Memory B cell (primary cell): ENCODE measurements at regions not wholly inside any gene's neighbourhood (a gene's known extent, or its start where the extent isn't known, plus 50 kb on each side); places are given as distances from the start of the nearest gene placed in this dataset.

Experiments used
- ATAC-seq: fragments of 150-1000 bp; cut with Tn5 transposase; 2 replicates; pipeline ENCODE4 v1.10.0; 2021; ENCODE audit warnings: low read depth, mild to moderate bottlenecking, moderate library complexity
- DNase-seq, 2 donors: peaks; one replicate each; pipeline ENCODE4 v3.0.0; 2022; ENCODE audit warnings: low spot score in 2 of 2
- H3K27ac Mint-ChIP-seq: one replicate; pipeline ENCODE4 v1.8.0; 2022; ENCODE audit warnings: mild to moderate bottlenecking, moderate library complexity, mixed read lengths
- H3K27me3 Mint-ChIP-seq: one replicate; pipeline ENCODE4 v1.8.0; 2022; ENCODE audit warnings: mixed read lengths
- H3K36me3 Mint-ChIP-seq: one replicate; pipeline ENCODE4 v1.8.0; 2022; ENCODE audit warnings: mild to moderate bottlenecking, mixed read lengths
- H3K4me1 Mint-ChIP-seq: one replicate; pipeline ENCODE4 v1.8.0; 2022; ENCODE audit warnings: mixed read lengths
- H3K4me3 Mint-ChIP-seq: one replicate; pipeline ENCODE4 v1.8.0; 2022; ENCODE audit warnings: mild to moderate bottlenecking, moderate library complexity, mixed read lengths
- H3K9me3 Mint-ChIP-seq: one replicate; pipeline ENCODE4 v1.8.0; 2022; ENCODE audit warnings: mixed read lengths

DNA sequence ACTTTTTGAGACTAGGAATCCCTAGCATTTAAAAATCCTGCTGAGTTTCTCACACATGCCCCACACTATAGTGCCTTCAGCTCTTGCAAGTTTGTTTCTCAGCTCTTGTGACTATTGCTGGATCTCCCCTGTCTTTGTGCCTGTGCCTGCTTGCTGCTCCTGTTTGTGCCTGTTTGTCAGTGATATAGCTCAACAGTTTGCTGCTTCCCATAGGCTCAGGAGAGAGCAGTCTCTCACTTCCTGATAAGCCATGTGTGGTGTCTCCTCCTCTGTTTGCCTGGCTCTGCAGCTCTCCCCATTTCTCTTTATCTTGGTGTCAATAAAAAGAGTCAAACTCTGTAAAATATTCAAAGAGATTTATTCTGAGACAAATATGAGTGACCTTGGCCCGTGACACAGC lies 259.8 kb upstream of the CLNK start:
- Mint-ChIP-seq H3K4me3 (no peak overlapping the region), H3K9me3 (peaks cover 6% of the 10 kb centered on the region), H3K4me1 (peaks cover 2% of the 10 kb centered on the region), H3K27me3 (no peaks in the 10 kb centered on the region), H3K27ac (no peak overlapping the region), H3K36me3 (peaks cover 2% of the 10 kb centered on the region)
- ATAC-seq = no peak
- no peak for DNase-seq

DNA sequence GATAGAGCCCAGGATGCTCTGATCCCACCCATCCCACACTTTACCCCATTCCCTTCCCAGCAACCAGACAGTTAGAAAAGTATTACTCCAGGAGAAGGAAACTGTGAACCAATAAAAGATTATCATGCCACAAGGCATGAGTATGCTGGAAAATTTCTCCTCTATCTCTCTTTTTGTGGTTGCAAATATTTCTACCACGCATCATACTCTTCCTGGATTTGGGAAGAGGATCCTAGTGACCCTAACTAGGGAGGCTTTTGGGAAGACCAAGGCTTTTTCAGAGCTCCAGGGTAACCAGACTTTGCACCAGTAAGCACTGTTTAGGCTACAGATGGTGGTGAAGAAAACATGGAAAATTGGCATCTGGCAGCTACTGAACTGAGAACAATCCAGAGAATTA lies 257.6 kb upstream of the CLNK start:
- H3K36me3 Mint-ChIP-seq = peaks cover 5% of the 10 kb centered on the region
- H3K4me1 Mint-ChIP-seq = peaks cover 2% of the 10 kb centered on the region
- no peak overlapping the region for H3K4me3 Mint-ChIP-seq
- DNase-seq (no peak), ATAC-seq (no peak)
- peaks cover 10% of the 10 kb centered on the region for H3K9me3 Mint-ChIP-seq
- H3K27ac Mint-ChIP-seq = no peak overlapping the region
- H3K27me3 Mint-ChIP-seq = no peaks in the 10 kb centered on the region

DNA sequence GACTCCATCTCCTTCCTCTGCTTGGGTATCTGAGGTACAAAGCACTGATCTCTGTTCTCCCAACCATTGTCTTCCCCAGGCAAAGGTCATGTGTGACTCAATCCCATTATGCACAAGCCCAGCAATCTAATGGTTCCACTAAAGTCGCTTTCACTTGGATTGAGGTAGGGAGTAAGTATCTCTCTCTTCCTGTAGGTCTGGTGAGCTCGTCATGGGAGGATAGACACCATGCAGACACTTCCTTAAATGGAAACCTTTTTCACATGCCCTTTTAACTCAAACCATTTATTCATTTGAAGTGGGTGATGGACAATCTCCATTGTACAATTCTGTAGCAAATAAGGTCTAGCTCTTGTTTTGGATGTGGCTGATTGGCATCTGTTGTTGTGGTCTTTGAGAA lies 245.2 kb upstream of the CLNK start:
- H3K4me1 Mint-ChIP-seq = peaks cover 12% of the 10 kb centered on the region
- H3K27ac Mint-ChIP-seq = no peak overlapping the region
- no peaks in the 10 kb centered on the region for H3K36me3 Mint-ChIP-seq
- DNase-seq (no peak), ATAC-seq (no peak)
- H3K9me3 Mint-ChIP-seq = peaks cover 3% of the 10 kb centered on the region
- H3K27me3 Mint-ChIP-seq = no peaks in the 10 kb centered on the region
- no peak overlapping the region for H3K4me3 Mint-ChIP-seq

DNA sequence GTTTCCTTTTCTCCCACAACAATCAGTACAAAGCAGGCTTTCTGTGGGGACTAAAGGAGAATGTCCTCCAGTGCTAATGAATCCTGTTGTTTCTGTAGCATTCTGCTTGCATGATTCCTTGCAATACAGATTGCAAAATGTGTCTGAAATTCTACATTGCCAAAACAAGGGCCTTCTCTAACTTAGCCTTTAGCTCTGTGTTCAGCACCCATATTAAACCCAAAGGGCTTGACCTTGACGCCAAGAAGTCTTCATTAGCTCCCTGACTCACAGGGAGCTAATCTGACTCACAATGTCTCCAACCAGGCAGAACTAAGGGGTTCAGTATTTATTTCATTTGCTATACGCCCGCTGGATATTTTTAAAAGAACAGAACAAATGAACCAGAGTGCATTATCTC lies 241.4 kb upstream of the CLNK start:
- H3K27ac Mint-ChIP-seq = no peak overlapping the region
- H3K36me3 Mint-ChIP-seq = no peaks in the 10 kb centered on the region
- H3K9me3 Mint-ChIP-seq = peaks cover 2% of the 10 kb centered on the region
- no peak for ATAC-seq
- no peak for DNase-seq
- H3K27me3 Mint-ChIP-seq = no peaks in the 10 kb centered on the region
- H3K4me1 Mint-ChIP-seq = peaks cover 9% of the 10 kb centered on the region
- H3K4me3 Mint-ChIP-seq = no peak overlapping the region

DNA sequence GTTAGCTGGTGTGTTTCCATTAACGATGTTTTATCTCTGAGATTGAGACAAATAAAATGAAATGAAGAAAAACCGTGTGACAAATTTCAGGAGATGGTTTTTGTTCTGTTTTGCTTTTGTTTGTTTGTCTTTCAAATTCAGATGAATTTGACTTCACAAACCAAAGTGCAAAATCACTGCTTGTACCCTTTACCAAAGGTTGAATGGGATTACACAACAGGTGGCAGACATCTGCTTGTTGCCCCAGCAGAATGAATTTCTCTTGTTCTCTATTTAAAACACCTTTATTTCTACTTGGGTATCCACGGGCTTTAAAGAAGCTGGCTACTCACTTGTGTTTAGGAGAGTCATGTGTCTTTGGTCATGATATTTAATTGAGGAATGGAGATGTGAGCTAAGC lies 239.7 kb upstream of the CLNK start:
- DNase-seq (no peak), ATAC-seq (no peak)
- Mint-ChIP-seq H3K4me1 (peaks cover 3% of the 10 kb centered on the region), H3K27ac (no peak overlapping the region), H3K4me3 (no peak overlapping the region), H3K9me3 (peaks cover 2% of the 10 kb centered on the region), H3K27me3 (no peaks in the 10 kb centered on the region), H3K36me3 (no peaks in the 10 kb centered on the region)

DNA sequence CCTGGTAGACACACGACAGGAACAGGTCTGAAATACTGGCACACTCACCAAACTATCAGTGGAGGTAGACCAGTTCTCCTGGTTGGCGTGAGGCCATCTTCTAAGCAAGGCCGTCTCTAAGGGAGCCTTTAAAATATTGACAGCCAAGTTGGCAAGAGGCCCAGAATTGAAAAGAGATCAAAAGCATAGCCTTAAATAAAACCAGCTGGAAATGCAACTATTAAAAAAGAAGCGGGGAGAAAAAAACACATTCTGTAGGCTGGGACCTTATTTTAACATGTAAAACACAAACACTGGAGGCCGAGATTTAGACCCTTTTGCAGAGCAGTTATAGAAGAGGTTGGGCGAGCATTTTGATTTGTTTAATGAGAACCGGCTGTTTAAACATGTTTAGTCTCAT lies 233.0 kb upstream of the CLNK start:
- no peak overlapping the region for H3K27ac Mint-ChIP-seq
- H3K4me3 Mint-ChIP-seq = no peak overlapping the region
- ATAC-seq (no peak), DNase-seq (no peak)
- no peaks in the 10 kb centered on the region for H3K9me3 Mint-ChIP-seq
- H3K4me1 Mint-ChIP-seq = no peaks in the 10 kb centered on the region
- no peaks in the 10 kb centered on the region for H3K27me3 Mint-ChIP-seq
- H3K36me3 Mint-ChIP-seq = peaks cover 2% of the 10 kb centered on the region

DNA sequence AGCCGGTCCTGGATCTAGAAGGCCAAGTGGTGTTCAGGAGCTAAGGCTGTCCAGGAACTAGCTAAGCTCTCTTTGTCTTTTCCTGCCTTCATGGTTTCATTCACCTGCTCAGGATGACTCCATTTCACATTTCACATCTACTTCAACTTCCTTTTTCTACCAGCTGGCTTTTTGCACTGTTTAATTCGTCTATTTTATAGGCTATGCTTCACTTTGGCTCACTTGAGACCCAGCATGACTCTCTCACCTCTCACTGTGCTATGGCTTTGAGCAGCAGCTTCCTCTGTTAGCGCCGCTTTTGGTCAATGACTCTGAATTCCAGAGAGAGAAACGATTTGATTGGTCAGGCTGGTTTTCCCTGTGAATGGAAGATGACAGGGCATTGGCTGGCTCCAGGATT lies 213.5 kb upstream of the CLNK start:
- no peak for DNase-seq
- Mint-ChIP-seq H3K36me3 (no peaks in the 10 kb centered on the region), H3K4me3 (no peak overlapping the region), H3K27me3 (no peaks in the 10 kb centered on the region), H3K27ac (no peak overlapping the region), H3K9me3 (peaks cover 2% of the 10 kb centered on the region), H3K4me1 (peaks cover 16% of the 10 kb centered on the region)
- peak; percentile 60 for ATAC-seq

DNA sequence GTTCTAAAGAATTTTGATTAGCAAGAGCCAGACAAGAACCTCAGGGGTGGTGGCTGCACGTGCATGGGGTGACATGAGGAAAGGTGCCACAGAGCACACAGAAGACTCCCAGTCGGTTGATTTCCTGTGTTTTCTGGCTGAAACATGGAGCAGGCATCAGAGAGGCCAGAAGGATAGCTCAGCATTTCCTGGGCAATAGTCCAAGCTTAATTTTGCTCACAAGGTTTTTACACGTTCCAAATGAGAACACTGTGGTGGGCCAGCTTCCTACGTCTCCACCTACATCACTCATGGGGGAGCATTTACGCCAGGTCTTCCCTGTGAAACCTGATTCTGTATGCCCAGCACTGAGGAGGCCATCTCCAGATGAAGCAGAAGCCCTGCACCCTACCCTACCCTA lies 212.5 kb upstream of the CLNK start:
- no peaks in the 10 kb centered on the region for H3K27me3 Mint-ChIP-seq
- no peak for DNase-seq

DNA sequence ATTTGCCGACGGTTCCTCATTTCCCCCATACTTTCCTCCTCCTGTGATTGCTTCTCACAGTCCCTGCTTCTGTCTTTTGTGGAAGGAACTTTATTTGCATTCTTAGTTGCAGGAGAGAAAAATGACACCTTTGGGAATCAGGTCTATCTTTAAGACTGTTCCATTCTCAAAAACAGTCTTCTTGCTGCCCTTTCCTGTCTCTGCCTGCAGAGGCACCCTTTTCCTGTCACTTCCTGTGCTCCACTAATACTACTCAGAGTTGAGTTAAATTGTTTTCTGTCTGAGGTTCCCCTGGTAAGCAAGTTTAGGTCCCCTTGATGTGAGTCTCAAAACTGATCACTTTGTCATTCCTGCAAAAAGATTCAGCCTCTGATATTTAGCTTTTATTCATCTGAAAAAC lies 208.8 kb upstream of the CLNK start:
- H3K36me3 Mint-ChIP-seq = no peaks in the 10 kb centered on the region
- peaks cover 16% of the 10 kb centered on the region for H3K4me1 Mint-ChIP-seq
- no peak overlapping the region for H3K27ac Mint-ChIP-seq
- no peaks in the 10 kb centered on the region for H3K9me3 Mint-ChIP-seq
- H3K4me3 Mint-ChIP-seq = peak overlapping the region; percentile 18
- ATAC-seq (peak; percentile 56), DNase-seq (peak in 1 of 2 donors; percentile 7)
- no peaks in the 10 kb centered on the region for H3K27me3 Mint-ChIP-seq

More for the DNA sequence above, 212.5 kb upstream of the CLNK start:
- no peaks in the 10 kb centered on the region for H3K36me3 Mint-ChIP-seq
- no peak overlapping the region for H3K4me3 Mint-ChIP-seq
- H3K4me1 Mint-ChIP-seq = peaks cover 14% of the 10 kb centered on the region
- H3K27ac Mint-ChIP-seq = no peak overlapping the region
- H3K9me3 Mint-ChIP-seq = peaks cover 2% of the 10 kb centered on the region
- ATAC-seq = no peak

DNA sequence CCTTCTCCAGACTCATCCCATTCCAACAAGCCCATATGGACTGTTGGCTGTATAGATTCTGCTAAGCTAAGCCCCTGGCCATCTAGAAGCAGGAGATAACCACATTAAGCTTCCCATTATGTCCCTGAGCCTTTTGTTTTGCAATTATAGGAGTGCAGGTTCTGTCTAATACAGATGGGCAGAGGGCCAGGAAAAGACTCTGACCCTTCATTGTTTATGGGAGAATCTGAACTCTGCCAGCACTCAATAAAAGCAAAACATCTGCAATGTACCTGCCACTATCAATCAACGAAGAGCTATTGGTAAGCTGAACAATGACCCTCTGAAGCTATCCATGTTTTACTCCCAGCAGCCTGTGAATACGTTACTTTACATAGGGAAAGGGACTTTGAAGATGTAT lies 207.3 kb upstream of the CLNK start:
- H3K27me3 Mint-ChIP-seq = no peaks in the 10 kb centered on the region
- peaks cover 12% of the 10 kb centered on the region for H3K4me1 Mint-ChIP-seq
- H3K27ac Mint-ChIP-seq = no peak overlapping the region
- ATAC-seq (no peak), DNase-seq (no peak)
- H3K9me3 Mint-ChIP-seq = no peaks in the 10 kb centered on the region
- H3K36me3 Mint-ChIP-seq = no peaks in the 10 kb centered on the region
- H3K4me3 Mint-ChIP-seq = no peak overlapping the region

DNA sequence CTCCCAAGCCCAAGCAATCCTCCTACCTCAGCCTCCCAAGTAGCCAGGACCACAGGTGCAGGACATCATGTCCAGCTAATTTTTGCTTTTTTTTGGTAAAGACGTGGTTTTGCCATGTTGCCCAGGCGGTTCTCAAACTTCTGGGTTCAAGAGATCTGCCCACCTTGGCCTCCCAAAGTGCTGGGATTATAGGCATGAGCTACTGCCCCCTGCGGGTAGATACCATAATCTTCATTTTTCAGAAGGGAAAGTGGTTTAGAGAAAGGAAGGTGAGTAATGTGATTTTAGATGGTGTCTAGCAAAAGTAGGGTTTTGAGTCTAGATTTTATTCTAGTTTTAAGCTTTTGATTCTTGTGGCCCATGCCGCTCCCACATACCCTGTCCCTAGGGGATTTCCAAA lies 205.3 kb upstream of the CLNK start:
- Mint-ChIP-seq H3K4me3 (no peak overlapping the region), H3K36me3 (no peaks in the 10 kb centered on the region), H3K27ac (no peak overlapping the region), H3K27me3 (no peaks in the 10 kb centered on the region), H3K4me1 (peaks cover 12% of the 10 kb centered on the region), H3K9me3 (no peaks in the 10 kb centered on the region)
- DNase-seq (no peak), ATAC-seq (no peak)

DNA sequence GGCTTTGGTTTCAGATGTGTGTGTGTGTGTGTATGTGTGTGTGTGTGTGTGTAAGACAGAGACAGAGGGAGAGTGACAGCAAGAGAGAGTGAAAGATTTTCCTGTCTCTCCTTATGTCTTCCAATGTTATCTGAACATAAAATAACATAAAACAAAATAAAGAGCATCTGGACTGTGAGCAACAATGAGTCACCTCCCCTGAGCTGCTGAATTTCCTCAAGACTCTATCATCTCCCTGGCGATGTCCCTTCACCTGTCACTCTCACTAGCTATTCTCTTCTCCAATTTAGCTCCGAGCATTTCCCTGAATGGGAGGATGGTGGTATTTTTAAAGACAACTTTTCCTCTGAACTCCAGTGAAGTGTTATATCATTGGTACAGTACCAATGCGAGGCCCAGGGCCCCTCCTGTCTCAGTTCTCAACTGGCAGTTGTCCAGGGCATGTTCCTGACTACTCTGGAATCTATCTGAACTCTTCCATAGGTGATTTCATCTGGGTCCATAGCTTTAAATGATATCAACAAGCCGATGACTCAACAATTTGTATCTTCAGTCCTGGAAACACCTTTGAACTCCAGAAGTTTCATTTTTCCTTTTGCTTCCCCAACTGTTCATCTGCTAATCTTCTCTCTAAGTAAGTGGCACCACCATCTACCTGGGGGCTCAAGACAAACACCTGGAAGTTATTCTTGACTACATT lies 195.0 kb upstream of the CLNK start:
- Mint-ChIP-seq H3K9me3 (peaks cover 1% of the 10 kb centered on the region), H3K4me3 (no peak overlapping the region), H3K27ac (no peak overlapping the region), H3K4me1 (peaks cover 3% of the 10 kb centered on the region), H3K27me3 (no peaks in the 10 kb centered on the region), H3K36me3 (no peaks in the 10 kb centered on the region)
- no peak for ATAC-seq
- DNase-seq = no peak

DNA sequence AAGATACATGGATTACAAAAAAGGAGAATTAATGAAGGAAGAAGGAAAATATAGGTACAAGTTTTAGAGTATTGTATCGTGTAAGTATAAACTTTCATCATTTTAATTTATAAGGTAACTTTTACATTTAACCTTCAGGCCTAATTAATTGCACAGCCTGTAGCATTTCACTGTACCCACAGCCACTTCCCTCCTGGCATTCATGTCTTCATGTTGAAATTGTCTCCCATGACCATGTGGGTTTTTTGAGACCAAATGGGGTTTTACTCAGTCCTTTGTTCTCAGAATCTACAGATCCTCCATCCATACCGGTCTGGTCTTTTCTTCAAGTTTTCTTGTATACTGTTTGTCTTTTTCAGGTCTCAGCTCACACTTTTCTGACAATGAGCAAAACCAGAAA lies 194.3 kb upstream of the CLNK start:
- H3K4me1 Mint-ChIP-seq = peaks cover 3% of the 10 kb centered on the region
- no peak for DNase-seq
- H3K27ac Mint-ChIP-seq = no peak overlapping the region
- H3K27me3 Mint-ChIP-seq = no peaks in the 10 kb centered on the region
- no peak overlapping the region for H3K4me3 Mint-ChIP-seq
- no peak for ATAC-seq
- H3K36me3 Mint-ChIP-seq = no peaks in the 10 kb centered on the region
- H3K9me3 Mint-ChIP-seq = peaks cover 1% of the 10 kb centered on the region

DNA sequence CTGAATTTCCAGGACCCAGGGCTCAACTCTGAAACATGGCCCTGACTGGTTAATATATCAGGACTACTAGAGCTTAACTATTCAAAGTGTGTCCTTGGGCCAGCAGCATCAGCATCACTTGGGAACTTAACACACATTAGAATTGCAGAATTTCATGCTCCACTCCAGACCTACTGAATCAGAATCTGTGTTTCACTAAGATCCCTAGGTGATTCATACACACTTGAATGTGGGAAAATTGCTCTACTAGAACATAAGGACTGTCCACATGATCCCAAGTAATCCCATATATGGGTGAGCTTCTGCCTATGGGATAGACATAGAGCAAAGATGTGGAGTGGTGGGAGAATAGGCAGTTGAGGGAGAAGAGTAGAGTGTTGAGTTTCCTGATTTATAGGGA lies 192.5 kb upstream of the CLNK start:
- no peak overlapping the region for H3K4me3 Mint-ChIP-seq
- H3K4me1 Mint-ChIP-seq = peaks cover 3% of the 10 kb centered on the region
- peaks cover 1% of the 10 kb centered on the region for H3K9me3 Mint-ChIP-seq
- DNase-seq (no peak), ATAC-seq (no peak)
- H3K27ac Mint-ChIP-seq = no peak overlapping the region
- no peaks in the 10 kb centered on the region for H3K36me3 Mint-ChIP-seq
- no peaks in the 10 kb centered on the region for H3K27me3 Mint-ChIP-seq

DNA sequence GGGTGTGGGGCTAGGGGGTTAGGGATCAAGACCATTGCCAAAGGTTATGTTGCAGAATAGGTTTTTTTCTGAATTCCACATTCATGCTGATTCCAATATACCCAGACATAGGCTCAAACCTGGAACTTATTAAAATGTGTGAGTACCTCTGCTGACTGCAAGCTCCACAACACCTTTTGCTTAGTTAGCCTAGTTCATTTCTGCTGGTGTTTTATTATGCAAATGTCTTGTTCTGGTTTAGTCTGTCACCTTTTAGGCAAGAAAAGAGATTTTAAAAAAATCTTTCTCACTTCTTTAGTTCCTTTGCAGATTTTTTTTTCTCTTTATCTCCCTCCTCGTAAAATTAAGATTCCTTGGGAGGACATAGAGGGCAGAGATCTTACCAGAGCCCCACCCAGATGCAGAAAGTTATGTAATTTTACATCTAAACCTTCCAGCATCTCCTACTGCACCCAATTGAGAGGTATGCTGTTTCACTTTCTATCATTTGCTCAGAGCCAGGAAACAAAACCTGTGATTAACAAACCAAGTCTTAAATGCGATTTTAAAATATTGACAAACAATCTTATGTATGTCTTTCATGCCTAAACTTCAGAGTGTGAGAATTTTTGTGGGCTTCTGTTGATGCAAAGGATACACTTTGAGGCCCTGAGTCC lies 190.7 kb upstream of the CLNK start:
- no peak for ATAC-seq
- DNase-seq = no peak
- no peak overlapping the region for H3K4me3 Mint-ChIP-seq
- H3K4me1 Mint-ChIP-seq = peaks cover 3% of the 10 kb centered on the region
- H3K36me3 Mint-ChIP-seq = no peaks in the 10 kb centered on the region
- H3K27me3 Mint-ChIP-seq = no peaks in the 10 kb centered on the region
- H3K9me3 Mint-ChIP-seq = peaks cover 1% of the 10 kb centered on the region
- no peak overlapping the region for H3K27ac Mint-ChIP-seq
